CD14-positive monocyte (primary cell): ENCODE measurements at regions not wholly inside any gene's neighbourhood (a gene's known extent, or its start where the extent isn't known, plus 50 kb on each side); places are given as distances from the start of the nearest gene placed in this dataset.
"Not testable (repeated sequence)": the region's sequence is repeated elsewhere in the genome, so short reads cannot be mapped to it uniquely, and the experiment has no call there.

ENCODE experiments used
- DNase-seq, 3 donors: peaks; one replicate each; pipeline ENCODE4 v3.0.0-alpha.2; 2011 to 2022
- H2AFZ ChIP-seq: 2 replicates; pipeline ENCODE4 v1.6.0; 2012; ENCODE audit warnings: mild to moderate bottlenecking, low read depth, low read length, inconsistent platforms; ENCODE audit not compliant: insufficient read depth, poor library complexity, severe bottlenecking
- H3K27ac ChIP-seq, 2 donors: 1 replicate in 1 of 2; 2 replicates in 1 of 2; pipeline ENCODE4 v1.5.1; 2012 to 2013; ENCODE audit warnings: low read length in 2 of 2, control low read depth in 1 of 2, inconsistent platforms in 1 of 2, low read depth in 1 of 2, mild to moderate bottlenecking in 1 of 2
- H3K27me3 ChIP-seq, 2 donors: one replicate each; pipeline versions ENCODE4 v1.6.0 to v1.6.1; 2011 to 2013; ENCODE audit warnings: low read length in 2 of 2; ENCODE audit not compliant: control insufficient read depth in 2 of 2, insufficient read depth in 2 of 2
- H3K36me3 ChIP-seq, 2 donors: replicated peaks in 1 of 2; 1 replicate in 1 of 2; 2 replicates in 1 of 2; pipeline versions ENCODE4 v1.5.1 to v1.6.1; 2012 to 2013; ENCODE audit warnings: low read length in 2 of 2, control low read depth in 1 of 2, inconsistent platforms in 1 of 2, mild to moderate bottlenecking in 1 of 2; ENCODE audit not compliant: insufficient read depth in 2 of 2, control insufficient read depth in 1 of 2
- H3K4me1 ChIP-seq, 2 donors: 1 replicate in 1 of 2; 2 replicates in 1 of 2; pipeline versions ENCODE4 v1.5.1 to v1.6.1; 2012 to 2013; ENCODE audit warnings: low read length in 2 of 2, control low read depth in 1 of 2, inconsistent platforms in 1 of 2, mild to moderate bottlenecking in 1 of 2, moderate library complexity in 1 of 2; ENCODE audit not compliant: insufficient read depth in 2 of 2, control insufficient read depth in 1 of 2
- H3K4me2 ChIP-seq: replicated peaks from 2 replicates; pipeline ENCODE3; 2012; ENCODE audit warnings: low read length, moderate library complexity, mild to moderate bottlenecking; ENCODE audit not compliant: poor library complexity, severe bottlenecking; ENCODE audit errors: extremely low read depth
- H3K4me3 ChIP-seq, 3 experiments: fragments of 200-600 bp in 1 of 3; sonication (generic) in 1 of 3; replicated peaks in 1 of 3; 1 replicate in 2 of 3; 2 replicates in 1 of 3; pipeline ENCODE4 v1.5.1; 2011 to 2013; ENCODE audit warnings: low read length in 3 of 3, mild to moderate bottlenecking in 3 of 3, control low read depth in 2 of 3, low read depth in 2 of 3, inconsistent platforms in 1 of 3, moderate library complexity in 1 of 3
- H3K79me2 ChIP-seq: 2 replicates; pipeline ENCODE4 v1.6.0; 2012; ENCODE audit warnings: mild to moderate bottlenecking, control low read depth, inconsistent platforms, low read length, moderate library complexity; ENCODE audit not compliant: insufficient read depth
- H3K9ac ChIP-seq: 2 replicates; pipeline ENCODE4 v1.6.0; 2017; ENCODE audit warnings: low read length, mild to moderate bottlenecking; ENCODE audit not compliant: insufficient read depth, poor library complexity, severe bottlenecking
- H3K9me3 ChIP-seq, 2 donors: replicated peaks in 1 of 2; 1 replicate in 1 of 2; 2 replicates in 1 of 2; pipeline versions ENCODE4 v1.5.1 to v1.6.1; 2012 to 2013; ENCODE audit warnings: low read length in 2 of 2, control low read depth in 1 of 2; ENCODE audit not compliant: control insufficient read depth in 1 of 2, insufficient read depth in 1 of 2
- H4K20me1 ChIP-seq: 2 replicates; pipeline ENCODE4 v1.6.0; 2012; ENCODE audit warnings: mild to moderate bottlenecking, low read length, control low read depth, moderate library complexity; ENCODE audit not compliant: insufficient read depth
- H3K27ac Mint-ChIP-seq, 7 donors: one replicate each; pipeline ENCODE4 v1.8.0; 2020; ENCODE audit warnings: mild to moderate bottlenecking in 7 of 7, mixed read lengths in 7 of 7, moderate library complexity in 6 of 7, inconsistent platforms in 2 of 7
- H3K27me3 Mint-ChIP-seq, 3 donors: one replicate each; pipeline ENCODE4 v1.8.0; 2021 to 2022; ENCODE audit warnings: low read depth in 3 of 3, mild to moderate bottlenecking in 3 of 3, mixed read lengths in 3 of 3, moderate library complexity in 3 of 3, inconsistent platforms in 1 of 3
- H3K36me3 Mint-ChIP-seq, 2 donors: one replicate each; pipeline ENCODE4 v1.8.0; 2020; ENCODE audit warnings: mixed read lengths in 2 of 2, inconsistent platforms in 1 of 2, mild to moderate bottlenecking in 1 of 2
- H3K4me1 Mint-ChIP-seq: one replicate; pipeline ENCODE4 v1.8.0; 2020; ENCODE audit warnings: mild to moderate bottlenecking, mixed read lengths
- H3K4me3 Mint-ChIP-seq, 2 donors: one replicate each; pipeline ENCODE4 v1.8.0; 2020; ENCODE audit warnings: mild to moderate bottlenecking in 2 of 2, mixed read lengths in 2 of 2, moderate library complexity in 1 of 2
- H3K9me3 Mint-ChIP-seq, 7 donors: one replicate each; pipeline ENCODE4 v1.8.0; 2020 to 2022; ENCODE audit warnings: mixed read lengths in 7 of 7, mild to moderate bottlenecking in 6 of 7, moderate library complexity in 6 of 7, inconsistent platforms in 2 of 7
- CTCF ChIP-seq: fragments of 200-600 bp; IDR thresholded peaks from one replicate; pipeline ENCODE4 v1.8.0; 2022; ENCODE audit warnings: antibody characterized with exemption, mild to moderate bottlenecking
- WGBS: methylation state at CpG from one replicate; pipeline ENCODE4 v1.1.5; 2013; ENCODE audit warnings: missing lambda C conversion rate; ENCODE audit not compliant: insufficient coverage; 5-methylcytosine and 5-hydroxymethylcytosine counted together
- intact Hi-C, 2 donors: fragments of 100-400 bp; cut with micrococcal nuclease; formaldehyde crosslinking; loops; one replicate each; pipeline versions ENCODE4 v1.15.0 to v1.15.1; 2023

- no peak overlapping the region for H3K4me3 ChIP-seq
- H3K27me3 Mint-ChIP-seq: peaks cover 0 to 1% (median 0%) of the 10 kb centered on the region in 3 donors
- H4K20me1 ChIP-seq: no peaks in the 10 kb centered on the region
- no peaks in the 10 kb centered on the region for H3K79me2 ChIP-seq
- H3K4me2 ChIP-seq: no peak overlapping the region
- H3K9me3 ChIP-seq: peaks cover 2 to 5% of the 10 kb centered on the region in 2 donors
- no peak overlapping the region for H3K9ac ChIP-seq
- H3K4me3 Mint-ChIP-seq: no peak overlapping the region
- H3K27ac ChIP-seq: no peak overlapping the region
- DNase-seq: no peak
- H3K4me1 Mint-ChIP-seq: no peaks in the 10 kb centered on the region
- H3K36me3 ChIP-seq: no peaks in the 10 kb centered on the region
- no peaks in the 10 kb centered on the region for H3K4me1 ChIP-seq
- no peaks in the 10 kb centered on the region for H3K27me3 ChIP-seq
- no peak overlapping the region for H2AFZ ChIP-seq
- no peaks in the 10 kb centered on the region for H3K36me3 Mint-ChIP-seq
- TF ChIP-seq CTCF: no peak
- H3K9me3 Mint-ChIP-seq: peaks cover 2 to 12% (median 10%) of the 10 kb centered on the region in 7 donors
- 83% methylated on average over 1 of the region's 2 CpGs for WGBS
- intact Hi-C loops: no loop called here
- no peak overlapping the region for H3K27ac Mint-ChIP-seq
Observed at GRCh38 chr4:167854881-167855280, 237.5 kb upstream of the ANXA10 start.

- H3K9me3 Mint-ChIP-seq: peaks cover 3 to 14% (median 11%) of the 10 kb centered on the region in 7 donors
- peak overlapping the region in 1 of 7 donors; percentile 23 for H3K27ac Mint-ChIP-seq
- H3K27me3 ChIP-seq, H3K9me3 ChIP-seq, DNase-seq, H3K4me3 ChIP-seq, intact Hi-C loops, H3K4me3 Mint-ChIP-seq, H4K20me1 ChIP-seq, H3K4me2 ChIP-seq, H3K36me3 ChIP-seq, H3K27ac ChIP-seq, H3K4me1 Mint-ChIP-seq, H3K79me2 ChIP-seq, H2AFZ ChIP-seq, H3K36me3 Mint-ChIP-seq, H3K4me1 ChIP-seq, H3K27me3 Mint-ChIP-seq, H3K9ac ChIP-seq: not testable (repeated sequence)
- 98% methylated on average over 6 of the region's 15 CpGs for WGBS
Observed at GRCh38 chr4:167858127-167858526, 234.2 kb upstream of the ANXA10 start.
